Caki2 (cell line): ENCODE measurements at regions not wholly inside any gene's neighbourhood (a gene's known extent, or its start where the extent isn't known, plus 50 kb on each side); places are given as distances from the start of the nearest gene placed in this dataset.

ENCODE experiments used
- DNase-seq: peaks from one replicate; pipeline ENCODE4 v3.0.0-alpha.2; 2015; ENCODE audit warnings: low read depth
- in situ Hi-C: cut with HindIII; loops from 2 replicates; pipeline ENCODE4 v1.10.0; 2016; ENCODE audit warnings: low sequenced_read_pairs, low pct_unique_long_range_greater_than_20kb, mixed read lengths

GRCh38 chr13:105442949-105443699 is 1092.3 kb downstream of the EFNB2 start:
- in situ Hi-C loops: no loop called here

GRCh38 chr13:105442040-105442439 is 1093.4 kb downstream of the EFNB2 start:
- in situ Hi-C loops: no loop called here
- no peak for DNase-seq

More at GRCh38 chr13:105442949-105443699, 1092.3 kb downstream of the EFNB2 start:
- DNase-seq: peak; percentile 89

- no peak for DNase-seq
- in situ Hi-C loops: no loop called here
These were observed 1094.3 kb downstream of the EFNB2 start for GRCh38 chr13:105441051-105441750.

- DNase-seq: no peak
- in situ Hi-C loops: no loop called here
These were observed 1098.5 kb downstream of the EFNB2 start for GRCh38 chr13:105436943-105437342.

- no peak for DNase-seq
- in situ Hi-C loops: no loop called here
These were observed 1103.0 kb downstream of the EFNB2 start for GRCh38 chr13:105432438-105432837.

- in situ Hi-C loops: no loop called here
- DNase-seq: no peak
These were observed 1106.7 kb downstream of the EFNB2 start for GRCh38 chr13:105428811-105429210.

GRCh38 chr13:105426441-105426840 is 1109.0 kb downstream of the EFNB2 start:
- in situ Hi-C loops: no loop called here
- DNase-seq: no peak

GRCh38 chr13:105414639-105415038 is 1120.8 kb downstream of the EFNB2 start:
- DNase-seq: no peak
- in situ Hi-C loops: no loop called here

- in situ Hi-C loops: no loop called here
These were observed 1123.3 kb downstream of the EFNB2 start for GRCh38 chr13:105412171-105412570.

GRCh38 chr13:105410602-105411001 is 1124.9 kb downstream of the EFNB2 start:
- in situ Hi-C loops: no loop called here
- DNase-seq: no peak

More at GRCh38 chr13:105412171-105412570, 1123.3 kb downstream of the EFNB2 start:
- DNase-seq: no peak

GRCh38 chr13:105406551-105406950 is 1128.9 kb downstream of the EFNB2 start:
- peak; percentile 46 for DNase-seq
- in situ Hi-C loops: no loop called here

GRCh38 chr13:105403086-105403485 is 1132.4 kb downstream of the EFNB2 start:
- in situ Hi-C loops: no loop called here
- DNase-seq: no peak

- in situ Hi-C loops: no loop called here
- DNase-seq: no peak
These were observed 1140.4 kb downstream of the EFNB2 start for GRCh38 chr13:105395041-105395440.

- in situ Hi-C loops: no loop called here
These were observed 1146.1 kb downstream of the EFNB2 start for GRCh38 chr13:105389373-105389772.

GRCh38 chr13:105377452-105377851 is 1158.0 kb downstream of the EFNB2 start:
- in situ Hi-C loops: no loop called here
- DNase-seq: no peak

More at GRCh38 chr13:105389373-105389772, 1146.1 kb downstream of the EFNB2 start:
- DNase-seq: no peak

- DNase-seq: no peak
These were observed 1165.3 kb downstream of the EFNB2 start for GRCh38 chr13:105370011-105370650.

GRCh38 chr13:105368781-105369180 is 1166.7 kb downstream of the EFNB2 start:
- DNase-seq: no peak
- in situ Hi-C loops: no loop called here

More at GRCh38 chr13:105370011-105370650, 1165.3 kb downstream of the EFNB2 start:
- in situ Hi-C loops: no loop called here

GRCh38 chr13:105365831-105366230 is 1169.6 kb downstream of the EFNB2 start:
- in situ Hi-C loops: no loop called here
- no peak for DNase-seq

GRCh38 chr13:105365021-105365550 is 1170.4 kb downstream of the EFNB2 start:
- DNase-seq: no peak
- in situ Hi-C loops: no loop called here
